ENCODE measurements at regions not wholly inside any gene's neighbourhood (a gene's known extent, or its start where the extent isn't known, plus 50 kb on each side); places are given as distances from the start of the nearest gene placed in this dataset.

- H3K9me3 Mint-ChIP-seq = no peaks in the 10 kb centered on the region
- DNase-seq (no peak), ATAC-seq (no peak)
- H3K27me3 Mint-ChIP-seq = peaks cover 3% of the 10 kb centered on the region
- H3K27ac Mint-ChIP-seq = no peak overlapping the region
- H3K4me3 Mint-ChIP-seq = no peak overlapping the region
- no peaks in the 10 kb centered on the region for H3K36me3 Mint-ChIP-seq (ENCODE audit: low read depth)
- ChIA-PET CTCF (no interaction called here), POLR2A (no interaction called here)
- no peak for TF ChIP-seq CTCF (IDR thresholded peaks at IDR 0.05)
- intact Hi-C loops (cut with micrococcal nuclease) = no loop called here
- no peaks in the 10 kb centered on the region for H3K4me1 Mint-ChIP-seq (ENCODE audit: low read depth)
Measured at GRCh38 chr7:156222151-156222550, 409.9 kb upstream of the SHH start.

- Mint-ChIP-seq H3K4me3 (no peak overlapping the region), H3K27me3 (peaks cover 3% of the 10 kb centered on the region), H3K27ac (no peak overlapping the region), H3K9me3 (no peaks in the 10 kb centered on the region), H3K36me3 (ENCODE audit: low read depth) (no peaks in the 10 kb centered on the region), H3K4me1 (ENCODE audit: low read depth) (no peaks in the 10 kb centered on the region)
- intact Hi-C loops (cut with micrococcal nuclease) = no loop called here
- TF ChIP-seq CTCF (IDR thresholded peaks at IDR 0.05) = no peak
- ATAC-seq (no peak), DNase-seq (no peak)
- CTCF ChIA-PET = no interaction called here
- POLR2A ChIA-PET = no interaction called here
Measured at GRCh38 chr7:156220701-156221100, 408.4 kb upstream of the SHH start.

GRCh38 chr7:156220078-156220605, 407.9 kb upstream of the SHH start:
- H3K36me3 Mint-ChIP-seq (ENCODE audit: low read depth) = no peaks in the 10 kb centered on the region
- no peak overlapping the region for H3K4me3 Mint-ChIP-seq
- DNase-seq = no peak
- ATAC-seq = no peak
- CTCF ChIA-PET = no interaction called here
- intact Hi-C loops (cut with micrococcal nuclease) = no loop called here
- H3K27ac Mint-ChIP-seq = no peak overlapping the region
- no peak for TF ChIP-seq CTCF (IDR thresholded peaks at IDR 0.05)
- H3K9me3 Mint-ChIP-seq = no peaks in the 10 kb centered on the region
- POLR2A ChIA-PET = no interaction called here
- H3K4me1 Mint-ChIP-seq (ENCODE audit: low read depth) = no peaks in the 10 kb centered on the region
- H3K27me3 Mint-ChIP-seq = peaks cover 3% of the 10 kb centered on the region

GRCh38 chr7:156219307-156220077, 407.2 kb upstream of the SHH start:
- TF ChIP-seq CTCF (IDR thresholded peaks at IDR 0.05) = no peak
- peaks cover 3% of the 10 kb centered on the region for H3K27me3 Mint-ChIP-seq
- H3K27ac Mint-ChIP-seq = no peak overlapping the region
- no peak for ATAC-seq
- no peaks in the 10 kb centered on the region for H3K36me3 Mint-ChIP-seq (ENCODE audit: low read depth)
- intact Hi-C loops (cut with micrococcal nuclease) = no loop called here
- ChIA-PET POLR2A (no interaction called here), CTCF (no interaction called here)
- H3K4me1 Mint-ChIP-seq (ENCODE audit: low read depth) = no peaks in the 10 kb centered on the region
- no peak overlapping the region for H3K4me3 Mint-ChIP-seq
- H3K9me3 Mint-ChIP-seq = no peaks in the 10 kb centered on the region
- no peak for DNase-seq

- peaks cover 3% of the 10 kb centered on the region for H3K27me3 Mint-ChIP-seq
- no peak for ATAC-seq
- H3K4me1 Mint-ChIP-seq (ENCODE audit: low read depth) = no peaks in the 10 kb centered on the region
- H3K4me3 Mint-ChIP-seq = no peak overlapping the region
- POLR2A ChIA-PET = no interaction called here
- DNase-seq = no peak
- no peak for TF ChIP-seq CTCF (IDR thresholded peaks at IDR 0.05)
- CTCF ChIA-PET = no interaction called here
- intact Hi-C loops (cut with micrococcal nuclease) = no loop called here
- no peaks in the 10 kb centered on the region for H3K9me3 Mint-ChIP-seq
- H3K27ac Mint-ChIP-seq = no peak overlapping the region
- H3K36me3 Mint-ChIP-seq (ENCODE audit: low read depth) = no peaks in the 10 kb centered on the region
Measured at GRCh38 chr7:156218544-156219306, 406.5 kb upstream of the SHH start.
